ENCODE measurements at regions not wholly inside any gene's neighbourhood (a gene's known extent, or its start where the extent isn't known, plus 50 kb on each side); places are given as distances from the start of the nearest gene placed in this dataset.
A peak's percentile ranks its signal among the peaks of the same experiment; 100 is the strongest.

- DNase-seq, result peak; percentile 85
Observed at GRCh38 chr6:113595911-113596376, 261.2 kb upstream of the MARCKS start.

DNA sequence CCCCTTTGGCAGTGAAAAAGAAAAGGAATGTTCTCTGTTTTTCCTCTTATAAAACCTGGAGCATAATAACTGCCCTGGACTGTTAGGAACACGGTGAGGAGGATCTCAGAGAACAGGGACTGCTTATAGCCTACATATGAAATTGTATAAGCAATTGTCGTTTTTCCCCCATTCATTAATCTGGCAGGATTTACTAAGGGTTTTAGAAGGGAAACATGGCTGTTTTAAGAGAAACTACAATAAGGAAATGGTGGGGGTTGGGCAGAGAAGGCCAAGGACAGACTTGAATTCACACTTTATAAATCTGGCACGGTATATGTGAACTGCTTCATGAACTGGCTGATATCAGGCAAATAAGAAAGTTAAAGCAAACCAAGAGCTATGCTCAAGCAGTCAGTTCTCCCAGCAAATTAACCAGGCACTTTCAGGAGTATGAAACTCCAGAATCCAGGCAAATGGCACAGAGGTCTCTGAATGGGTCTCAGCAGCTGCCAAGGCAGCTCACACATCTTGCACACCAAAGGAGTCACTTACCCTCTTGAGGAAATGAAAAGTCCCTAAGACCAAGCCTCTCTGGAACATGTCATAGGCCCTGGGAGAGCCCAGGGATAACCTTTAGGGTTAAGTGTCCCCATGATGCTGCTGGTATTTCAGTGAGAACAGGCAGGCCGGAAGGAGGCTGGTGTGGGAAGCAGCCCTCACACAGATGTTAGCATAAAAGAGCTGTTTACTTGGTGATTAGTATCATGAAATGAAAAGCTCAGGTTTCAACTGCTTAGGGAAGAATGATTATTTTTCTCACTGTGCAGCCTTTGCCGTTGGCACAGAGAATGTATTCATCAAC is 260.5 kb upstream of the MARCKS start:
- DNase-seq, result peak; percentile 73

- DNase-seq, result no peak
Observed at GRCh38 chr6:113597231-113597583, 259.9 kb upstream of the MARCKS start.

- DNase-seq, result no peak
Observed at GRCh38 chr6:113598786-113599185, 258.4 kb upstream of the MARCKS start.

DNA sequence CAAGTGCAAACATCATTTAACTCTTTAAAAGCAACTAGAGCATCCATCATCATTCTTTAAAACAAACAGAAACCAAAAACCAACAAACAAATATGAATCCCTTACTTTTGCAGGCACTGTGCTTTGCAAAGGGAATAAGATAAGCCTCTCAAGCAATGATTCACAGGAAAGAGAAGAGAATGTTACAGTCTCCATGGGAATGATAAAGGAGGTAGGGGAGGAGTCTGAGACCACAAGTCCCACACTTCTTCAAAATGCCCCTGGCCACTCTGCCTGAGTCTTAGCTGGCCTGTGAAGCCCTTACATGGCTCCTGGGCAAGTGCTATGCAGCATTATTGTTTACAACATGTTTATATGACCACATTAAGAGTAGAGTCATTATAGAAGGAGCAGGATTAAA is 257.7 kb upstream of the MARCKS start:
- no peak for DNase-seq

DNA sequence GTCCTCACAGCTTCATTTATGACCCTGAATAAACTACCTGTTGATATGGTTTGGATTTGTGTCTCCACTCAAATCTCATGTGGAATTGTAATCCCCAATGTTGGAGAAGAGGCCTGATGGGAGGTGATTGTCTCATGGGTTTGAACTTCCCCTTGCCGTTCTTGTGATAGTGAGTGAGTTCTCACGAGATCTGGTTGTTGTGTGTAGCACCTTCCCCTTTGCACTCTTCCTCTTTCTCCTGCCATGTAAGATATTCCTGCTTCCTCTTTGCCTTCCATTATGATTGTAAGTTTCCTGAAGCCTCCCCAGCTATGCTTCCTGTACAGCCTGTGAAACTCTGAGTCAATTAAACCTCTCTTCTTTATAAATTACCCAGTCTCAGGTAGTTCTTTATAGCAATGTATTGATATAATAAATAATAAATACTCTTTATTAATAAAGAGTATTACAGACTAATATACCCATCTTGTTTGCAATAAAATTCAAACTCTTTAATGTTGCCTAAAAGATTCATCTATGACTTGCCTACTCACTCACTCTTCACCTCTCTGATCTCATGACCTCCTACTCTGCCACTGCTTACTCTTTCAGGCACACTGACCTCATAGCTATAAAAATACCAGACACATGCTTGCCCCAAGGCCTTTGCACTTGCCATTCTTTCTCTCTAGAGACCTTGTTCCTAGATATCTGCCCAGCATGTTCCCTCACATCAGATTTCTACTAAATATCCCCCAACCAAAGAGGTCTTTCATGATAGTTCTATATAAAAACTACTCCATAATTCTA is 256.4 kb upstream of the MARCKS start:
- no peak for DNase-seq

- no peak for DNase-seq
Observed at GRCh38 chr6:113607821-113608545, 249.2 kb upstream of the MARCKS start.

GRCh38 chr6:113610377-113610988 is 246.7 kb upstream of the MARCKS start:
- no peak for DNase-seq

GRCh38 chr6:113616701-113617274 is 240.4 kb upstream of the MARCKS start:
- DNase-seq, result no peak

DNA sequence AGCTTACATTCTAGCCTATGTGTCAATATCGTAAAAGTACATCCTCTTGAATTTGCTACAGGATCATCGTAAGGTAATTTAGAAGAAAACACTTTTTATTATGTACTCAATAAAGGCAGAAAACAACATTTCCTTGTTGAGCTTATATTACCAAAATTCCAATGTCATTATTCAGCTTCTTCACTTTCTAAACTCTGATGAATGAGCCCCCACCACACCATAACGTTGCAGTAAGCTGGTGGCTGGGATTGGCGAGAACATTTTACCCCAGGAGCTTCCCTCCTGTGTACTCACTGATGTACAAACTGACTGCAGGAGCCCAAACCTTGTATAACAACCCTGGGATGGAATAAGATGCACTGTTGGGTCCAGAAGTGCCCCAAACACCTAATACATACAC is 238.1 kb upstream of the MARCKS start:
- no peak for DNase-seq

GRCh38 chr6:113620386-113620785 is 236.8 kb upstream of the MARCKS start:
- no peak for DNase-seq

DNA sequence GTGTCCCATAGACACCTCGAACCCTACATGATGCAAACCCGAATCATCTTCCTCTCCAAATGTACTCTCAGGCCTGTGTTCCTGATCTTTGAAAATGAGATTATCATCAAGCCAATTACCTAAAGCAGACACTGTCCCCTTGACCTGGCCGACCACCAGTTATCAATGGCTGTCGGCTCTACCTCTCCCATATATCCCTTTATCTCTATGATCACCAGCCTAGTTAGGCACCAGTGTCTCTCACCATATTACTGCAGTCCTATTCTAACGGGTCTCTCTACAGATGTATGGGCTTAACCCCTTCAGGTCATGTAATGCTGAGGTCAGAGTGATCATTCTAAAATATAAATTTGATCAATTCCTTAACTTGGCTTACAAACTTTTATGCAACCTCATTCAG is 234.9 kb upstream of the MARCKS start:
- no peak for DNase-seq

- no peak for DNase-seq
Observed at GRCh38 chr6:113623129-113623528, 234.0 kb upstream of the MARCKS start.

GRCh38 chr6:113625850-113626249 is 231.3 kb upstream of the MARCKS start:
- no peak for DNase-seq

DNA sequence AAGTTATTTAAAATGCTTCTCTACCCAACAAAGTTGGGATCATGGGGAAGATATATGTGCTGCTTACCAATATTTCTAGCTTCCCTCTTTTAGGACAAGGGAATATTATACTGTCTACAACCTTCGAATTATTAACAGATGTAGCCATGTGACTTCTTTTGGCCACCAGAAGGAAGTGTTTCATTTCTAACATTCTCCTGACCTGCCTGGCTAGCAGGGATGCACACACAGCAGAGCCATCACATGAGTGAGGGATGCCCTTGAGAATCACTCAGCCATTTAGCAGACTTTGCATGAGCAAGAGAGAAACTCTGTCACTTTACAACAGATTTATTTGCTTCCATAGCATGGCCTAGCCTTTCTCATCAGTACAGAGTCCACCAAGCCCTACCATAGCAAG is 230.7 kb upstream of the MARCKS start:
- DNase-seq, result no peak

DNA sequence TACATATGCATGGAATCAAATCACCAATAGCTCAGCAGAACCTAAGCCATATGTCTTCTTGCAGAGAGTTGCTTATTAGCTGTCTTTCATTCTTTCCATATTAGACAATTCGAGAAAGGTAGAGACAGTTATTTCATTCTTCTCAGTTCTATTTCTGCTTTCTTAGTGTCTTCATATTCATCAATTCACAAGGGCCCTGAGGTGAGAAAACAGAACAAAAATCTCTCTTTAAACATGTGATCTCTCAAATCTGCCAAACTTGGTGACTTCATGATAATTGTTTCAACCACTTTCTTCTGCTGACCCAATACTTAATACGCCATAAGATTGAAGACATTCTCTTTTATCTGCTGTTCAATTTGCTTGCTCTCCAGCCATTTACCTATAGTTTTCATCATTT is 229.7 kb upstream of the MARCKS start:
- no peak for DNase-seq

GRCh38 chr6:113629256-113629655 is 227.9 kb upstream of the MARCKS start:
- no peak for DNase-seq

DNA sequence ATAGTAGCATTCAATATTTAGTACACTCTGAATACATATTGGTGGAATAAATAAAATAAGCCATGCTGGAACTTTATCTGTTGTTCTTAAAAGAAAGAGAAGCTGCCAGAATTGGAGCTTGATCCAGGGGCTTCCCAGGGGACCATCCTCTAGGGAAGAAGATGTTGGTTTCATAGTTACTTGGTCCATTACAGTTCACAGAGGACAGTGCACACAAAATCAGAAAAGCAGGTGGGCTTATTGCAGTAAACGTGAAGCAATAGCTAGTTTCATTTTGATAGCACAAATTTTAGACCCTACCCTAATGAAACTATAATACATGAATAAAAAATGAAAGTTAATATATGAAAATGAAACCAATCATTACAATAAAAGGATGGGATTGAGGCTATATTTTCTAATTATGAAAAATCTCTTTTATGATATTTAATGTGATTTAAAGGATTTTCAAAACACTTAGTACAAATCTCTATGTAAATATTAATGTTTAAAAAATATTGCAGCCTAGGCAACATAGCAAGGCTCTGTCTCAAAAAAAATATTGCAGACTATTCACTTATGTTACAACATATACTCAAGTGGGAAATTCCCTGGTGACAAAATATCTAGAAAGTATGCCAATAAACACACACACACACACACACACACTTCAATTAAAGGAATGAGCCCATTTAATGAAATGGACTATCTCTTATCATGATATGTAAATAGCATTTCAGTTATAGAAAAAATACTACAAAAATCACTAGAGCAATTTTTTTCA is 227.0 kb upstream of the MARCKS start:
- DNase-seq, result no peak

DNA sequence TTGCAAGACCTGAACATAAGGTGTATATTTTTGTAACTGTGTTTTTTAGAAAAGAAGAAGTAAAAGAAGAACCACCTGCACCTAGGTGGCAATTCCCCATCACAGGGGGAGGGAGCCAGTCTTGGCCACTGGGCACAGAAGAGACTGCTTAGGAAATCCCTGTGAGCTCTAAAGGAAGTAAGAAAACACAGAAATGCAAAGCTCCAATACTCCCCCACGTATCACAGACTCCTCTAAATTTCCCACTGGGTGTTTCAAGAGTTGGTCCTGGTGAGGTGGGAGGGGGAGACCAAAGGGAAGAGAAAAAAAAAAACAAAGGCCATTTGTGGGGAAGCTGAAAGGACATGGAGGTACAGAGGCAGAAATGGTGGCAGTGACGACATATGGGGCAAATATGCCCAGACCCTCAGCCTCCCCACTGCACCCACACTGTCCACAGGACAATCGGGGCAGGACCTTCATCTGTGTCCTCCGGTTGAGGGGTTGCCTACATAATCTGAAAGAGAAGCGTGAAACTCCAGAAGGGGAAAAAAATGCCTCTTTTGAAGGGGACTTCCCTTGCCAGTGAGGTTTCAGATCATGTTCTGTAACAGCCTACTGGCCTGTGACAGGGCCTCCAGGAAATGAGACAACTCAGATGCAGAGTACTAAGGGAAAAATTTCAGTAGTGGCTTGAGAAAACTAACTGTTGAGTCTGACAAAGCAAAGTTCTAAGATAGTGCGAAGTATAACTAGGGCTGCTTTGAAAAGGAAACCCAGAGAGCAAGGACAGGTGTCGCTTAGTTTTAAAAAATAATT is 226.2 kb upstream of the MARCKS start:
- DNase-seq, result no peak

DNA sequence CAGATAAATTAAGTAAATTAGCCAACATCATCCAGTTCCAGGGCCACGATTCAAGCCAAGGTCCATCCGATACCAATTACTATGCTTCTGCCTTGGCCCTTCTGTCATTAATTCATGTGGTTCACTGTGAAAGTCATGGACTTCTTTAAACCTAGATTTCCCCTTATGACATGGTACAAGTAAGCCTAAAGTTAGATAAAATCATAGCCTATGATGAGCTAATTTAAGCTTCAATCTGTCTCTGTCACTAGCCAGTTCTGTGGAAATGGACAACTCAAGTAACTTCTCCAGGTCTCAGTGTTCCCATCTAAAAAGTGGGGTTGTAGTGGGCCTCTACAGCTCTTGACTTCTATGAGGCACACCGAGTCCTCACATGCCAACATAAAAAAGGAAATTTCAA is 225.5 kb upstream of the MARCKS start:
- no peak for DNase-seq

All from hindlimb muscle (tissue), 1 donor.